ENCODE measurements at regions not wholly inside any gene's neighbourhood (a gene's known extent, or its start where the extent isn't known, plus 50 kb on each side); places are given as distances from the start of the nearest gene placed in this dataset.
A peak's percentile ranks its signal among the peaks of the same experiment; 100 is the strongest.
"Not testable (repeated sequence)": the region's sequence is repeated elsewhere in the genome, so short reads cannot be mapped to it uniquely, and the experiment has no call there.

- DNase-seq (ENCODE audit: low read depth): no peak
Measured at GRCh38 chr9:104326912-104327311, 177.2 kb upstream of the OR13F1 start.

GRCh38 chr9:104329245-104329644, 174.8 kb upstream of the OR13F1 start:
- no peak for DNase-seq (ENCODE audit: low read depth)

- no peak for DNase-seq (ENCODE audit: low read depth)
Measured at GRCh38 chr9:104330841-104331240, 173.2 kb upstream of the OR13F1 start.

GRCh38 chr9:104334549-104334948, 169.5 kb upstream of the OR13F1 start:
- no peak for DNase-seq (ENCODE audit: low read depth)

- DNase-seq (ENCODE audit: low read depth): peak; percentile 56
Measured at GRCh38 chr9:104339692-104340091, 164.4 kb upstream of the OR13F1 start.

GRCh38 chr9:104342552-104342951, 161.5 kb upstream of the OR13F1 start:
- DNase-seq (ENCODE audit: low read depth): no peak

GRCh38 chr9:104345061-104345460, 159.0 kb upstream of the OR13F1 start:
- no peak for DNase-seq (ENCODE audit: low read depth)

GRCh38 chr9:104350541-104350940, 153.5 kb upstream of the OR13F1 start:
- DNase-seq (ENCODE audit: low read depth): no peak

- DNase-seq (ENCODE audit: low read depth): no peak
Measured at GRCh38 chr9:104351726-104352125, 152.3 kb upstream of the OR13F1 start.

GRCh38 chr9:104361207-104361606, 142.9 kb upstream of the OR13F1 start:
- no peak for DNase-seq (ENCODE audit: low read depth)

- DNase-seq (ENCODE audit: low read depth): no peak
Measured at GRCh38 chr9:104362912-104363472, 141.1 kb upstream of the OR13F1 start.

GRCh38 chr9:104367507-104367906, 136.6 kb upstream of the OR13F1 start:
- no peak for DNase-seq (ENCODE audit: low read depth)

GRCh38 chr9:104368318-104368717, 135.7 kb upstream of the OR13F1 start:
- not testable (repeated sequence) for DNase-seq (ENCODE audit: low read depth)

- no peak for DNase-seq (ENCODE audit: low read depth)
Measured at GRCh38 chr9:104374711-104375110, 129.4 kb upstream of the OR13F1 start.

- DNase-seq (ENCODE audit: low read depth): no peak
Measured at GRCh38 chr9:104386013-104386412, 118.0 kb upstream of the OR13F1 start.

GRCh38 chr9:104386425-104387069, 117.5 kb upstream of the OR13F1 start:
- peak; percentile 69 for DNase-seq (ENCODE audit: low read depth)

- DNase-seq (ENCODE audit: low read depth): no peak
Measured at GRCh38 chr9:104388071-104388470, 116.0 kb upstream of the OR13F1 start.

GRCh38 chr9:104389341-104389740, 114.7 kb upstream of the OR13F1 start:
- DNase-seq (ENCODE audit: low read depth): no peak

GRCh38 chr9:104394901-104395300, 109.2 kb upstream of the OR13F1 start:
- DNase-seq (ENCODE audit: low read depth): peak; percentile 46

- peak; percentile 41 for DNase-seq (ENCODE audit: low read depth)
Measured at GRCh38 chr9:104412238-104412637, 91.8 kb upstream of the OR13F1 start.

- DNase-seq (ENCODE audit: low read depth): no peak
Measured at GRCh38 chr9:104416470-104416869, 87.6 kb upstream of the OR13F1 start.

- DNase-seq (ENCODE audit: low read depth): no peak
Measured at GRCh38 chr9:104417296-104417695, 86.8 kb upstream of the OR13F1 start.

GRCh38 chr9:104429031-104429546, 75.0 kb upstream of the OR13F1 start:
- no peak for DNase-seq (ENCODE audit: low read depth)

GRCh38 chr9:104435059-104435458, 69.0 kb upstream of the OR13F1 start:
- no peak for DNase-seq (ENCODE audit: low read depth)
